GM21529 (cell line): ENCODE measurements at regions not wholly inside any gene's neighbourhood (a gene's known extent, or its start where the extent isn't known, plus 50 kb on each side); places are given as distances from the start of the nearest gene placed in this dataset.
A peak's percentile ranks its signal among the peaks of the same experiment; 100 is the strongest.
"Not testable (repeated sequence)": the region's sequence is repeated elsewhere in the genome, so short reads cannot be mapped to it uniquely, and the experiment has no call there.

Experiments used
- ATAC-seq: cut with Tn5 transposase; IDR thresholded peaks from one replicate; pipeline ENCODE4 v1.9.1; 2021; ENCODE audit not compliant: unreplicated experiment

GRCh38 chr11:82536706-82537105 is 197.0 kb downstream of the FAM181B start:
- no peak for ATAC-seq

- no peak for ATAC-seq
Measured at GRCh38 chr11:82533628-82534327, 199.9 kb downstream of the FAM181B start.

- ATAC-seq: no peak
Measured at GRCh38 chr11:82529936-82530335, 203.7 kb downstream of the FAM181B start.

GRCh38 chr11:82527081-82527584 is 206.5 kb downstream of the FAM181B start:
- ATAC-seq: no peak

- ATAC-seq: no peak
Measured at GRCh38 chr11:82523141-82523540, 210.5 kb downstream of the FAM181B start.

- ATAC-seq: no peak
Measured at GRCh38 chr11:82521427-82521826, 212.2 kb downstream of the FAM181B start.

GRCh38 chr11:82507288-82507687 is 226.4 kb downstream of the FAM181B start:
- no peak for ATAC-seq

GRCh38 chr11:82505379-82505778 is 228.3 kb downstream of the FAM181B start:
- ATAC-seq: no peak

GRCh38 chr11:82501174-82501573 is 232.5 kb downstream of the FAM181B start:
- ATAC-seq: not testable (repeated sequence)

- peak; percentile 76 for ATAC-seq
Measured at GRCh38 chr11:82494988-82495432, 238.7 kb downstream of the FAM181B start.

GRCh38 chr11:82474876-82475275 is 258.8 kb downstream of the FAM181B start:
- ATAC-seq: no peak

GRCh38 chr11:82465481-82465880 is 268.2 kb downstream of the FAM181B start:
- no peak for ATAC-seq

GRCh38 chr11:82462608-82463242 is 270.9 kb downstream of the FAM181B start:
- no peak for ATAC-seq

- no peak for ATAC-seq
Measured at GRCh38 chr11:82458761-82459160, 274.9 kb downstream of the FAM181B start.

- ATAC-seq: no peak
Measured at GRCh38 chr11:82458147-82458546, 275.5 kb downstream of the FAM181B start.

GRCh38 chr11:82450996-82451395 is 282.7 kb downstream of the FAM181B start:
- no peak for ATAC-seq

- ATAC-seq: no peak
Measured at GRCh38 chr11:82406611-82407010, 327.1 kb downstream of the FAM181B start.

- no peak for ATAC-seq
Measured at GRCh38 chr11:82405421-82405820, 328.2 kb downstream of the FAM181B start.

- no peak for ATAC-seq
Measured at GRCh38 chr11:82404981-82405380, 328.7 kb downstream of the FAM181B start.

GRCh38 chr11:82403640-82404305 is 329.9 kb downstream of the FAM181B start:
- no peak for ATAC-seq

- no peak for ATAC-seq
Measured at GRCh38 chr11:82398300-82398815, 335.3 kb downstream of the FAM181B start.

GRCh38 chr11:82396639-82397038 is 337.0 kb downstream of the FAM181B start:
- ATAC-seq: not testable (repeated sequence)
